ENCODE measurements at regions not wholly inside any gene's neighbourhood (a gene's known extent, or its start where the extent isn't known, plus 50 kb on each side); places are given as distances from the start of the nearest gene placed in this dataset.

- TF ChIP-seq CTCF (IDR thresholded peaks at IDR 0.05) (no peak), POLR2A (IDR thresholded peaks at IDR 0.05) (no peak)
Observed at GRCh38 chr13:28566891-28567290, 72.0 kb upstream of the FLT1 start.

Data from right lobe of liver (tissue), 4 donors.